ENCODE measurements at regions not wholly inside any gene's neighbourhood (a gene's known extent, or its start where the extent isn't known, plus 50 kb on each side); places are given as distances from the start of the nearest gene placed in this dataset.

DNA sequence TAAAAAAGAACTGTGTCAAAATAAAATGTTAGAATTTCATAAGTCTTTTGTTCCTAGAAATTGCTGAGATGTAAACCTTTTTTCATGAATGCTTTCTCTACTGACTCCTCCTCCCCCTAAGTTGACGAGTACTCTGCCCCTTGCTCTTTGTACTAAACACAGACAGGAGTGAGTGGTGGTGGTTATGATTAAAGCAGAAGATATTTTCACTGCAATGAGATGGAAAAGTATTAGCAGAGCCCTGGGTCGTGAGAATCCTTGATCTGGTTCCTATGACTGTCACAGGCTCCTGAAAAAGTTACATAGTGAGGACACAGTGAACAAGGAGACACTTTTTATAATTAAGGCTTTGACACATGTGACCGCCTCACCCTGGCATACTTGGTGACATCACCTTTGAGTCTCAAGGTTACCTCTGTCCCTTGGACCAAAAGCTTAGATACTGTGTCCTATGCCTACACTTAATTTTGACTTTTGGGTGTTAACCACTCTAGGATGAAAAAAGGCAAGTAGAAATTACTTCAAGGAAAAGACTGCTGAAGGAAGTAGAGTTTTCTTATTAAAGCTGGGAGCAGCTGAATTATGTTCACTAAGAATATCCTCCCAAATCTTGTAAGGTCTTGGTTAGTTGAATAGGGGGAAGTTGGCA, 130.4 kb upstream of the LYSMD4 start:
- no peak overlapping the region for H3K4me2 ChIP-seq (ENCODE audit: low read length)
- POLR2A ChIA-PET (ENCODE audit: unreplicated experiment) = no interaction called here
- ATAC-seq = no peak
- H3K79me2 ChIP-seq (ENCODE audit: low read length) = no peaks in the 10 kb centered on the region
- no peak overlapping the region for H3K4me3 ChIP-seq (ENCODE audit: low read length)
- intact Hi-C loops (cut with micrococcal nuclease) = no loop called here
- no peaks in the 10 kb centered on the region for H3K4me1 ChIP-seq (ENCODE audit: insufficient read depth, low read length)
- H3K9me3 ChIP-seq (ENCODE audit: low read length) = no peaks in the 10 kb centered on the region
- H2AFZ ChIP-seq (ENCODE audit: low read length) = no peak overlapping the region
- H3K36me3 ChIP-seq (ENCODE audit: low read depth, low read length) = no peaks in the 10 kb centered on the region
- no peaks in the 10 kb centered on the region for H3F3A ChIP-seq (ENCODE audit: low read length, unreplicated experiment)
- no peaks in the 10 kb centered on the region for H4K20me1 ChIP-seq (ENCODE audit: low read length)
- CTCF ChIA-PET = no interaction called here
- H3K9me2 ChIP-seq (replicated peaks; ENCODE audit: low read length) = no peaks in the 10 kb centered on the region
- no TSS peak for BruUV-seq (replicated peaks)
- H3K9ac ChIP-seq (ENCODE audit: low read length) = no peak overlapping the region
- H3K27me3 ChIP-seq (ENCODE audit: low read length) = peaks cover 54% of the 10 kb centered on the region
- no peak overlapping the region for H3K27ac ChIP-seq (ENCODE audit: low read length)
- DNase-seq = no peak
- TF ChIP-seq EZH2phosphoT487 (IDR thresholded peaks at IDR 0.05; ENCODE audit: borderline replicate concordance, low read length) (no peak), EZH2 (IDR thresholded peaks at IDR 0.05; ENCODE audit: low read length, unreplicated experiment) (no peak)
- TF ChIP-seq, protein P1, sequence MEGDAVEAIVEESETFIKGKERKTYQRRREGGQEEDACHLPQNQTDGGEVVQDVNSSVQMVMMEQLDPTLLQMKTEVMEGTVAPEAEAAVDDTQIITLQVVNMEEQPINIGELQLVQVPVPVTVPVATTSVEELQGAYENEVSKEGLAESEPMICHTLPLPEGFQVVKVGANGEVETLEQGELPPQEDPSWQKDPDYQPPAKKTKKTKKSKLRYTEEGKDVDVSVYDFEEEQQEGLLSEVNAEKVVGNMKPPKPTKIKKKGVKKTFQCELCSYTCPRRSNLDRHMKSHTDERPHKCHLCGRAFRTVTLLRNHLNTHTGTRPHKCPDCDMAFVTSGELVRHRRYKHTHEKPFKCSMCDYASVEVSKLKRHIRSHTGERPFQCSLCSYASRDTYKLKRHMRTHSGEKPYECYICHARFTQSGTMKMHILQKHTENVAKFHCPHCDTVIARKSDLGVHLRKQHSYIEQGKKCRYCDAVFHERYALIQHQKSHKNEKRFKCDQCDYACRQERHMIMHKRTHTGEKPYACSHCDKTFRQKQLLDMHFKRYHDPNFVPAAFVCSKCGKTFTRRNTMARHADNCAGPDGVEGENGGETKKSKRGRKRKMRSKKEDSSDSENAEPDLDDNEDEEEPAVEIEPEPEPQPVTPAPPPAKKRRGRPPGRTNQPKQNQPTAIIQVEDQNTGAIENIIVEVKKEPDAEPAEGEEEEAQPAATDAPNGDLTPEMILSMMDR (conservative IDR thresholded peaks at IDR 0.05; ENCODE audit: low read depth, low read length) = no peak

- H3K4me1 ChIP-seq (ENCODE audit: insufficient read depth, low read length) = no peaks in the 10 kb centered on the region
- H3K79me2 ChIP-seq (ENCODE audit: low read length) = no peaks in the 10 kb centered on the region
- H3K4me3 ChIP-seq (ENCODE audit: low read length) = no peak overlapping the region
- H3K4me2 ChIP-seq (ENCODE audit: low read length) = no peak overlapping the region
- no peak overlapping the region for H2AFZ ChIP-seq (ENCODE audit: low read length)
- no peak overlapping the region for H3K9ac ChIP-seq (ENCODE audit: low read length)
- H3F3A ChIP-seq (ENCODE audit: low read length, unreplicated experiment) = no peaks in the 10 kb centered on the region
- H4K20me1 ChIP-seq (ENCODE audit: low read length) = no peaks in the 10 kb centered on the region
- no peak for ATAC-seq
- intact Hi-C loops (cut with micrococcal nuclease) = no loop called here
- POLR2A ChIA-PET (ENCODE audit: unreplicated experiment) = no interaction called here
- peaks cover 72% of the 10 kb centered on the region for H3K27me3 ChIP-seq (ENCODE audit: low read length)
- no peaks in the 10 kb centered on the region for H3K9me2 ChIP-seq (replicated peaks; ENCODE audit: low read length)
- CTCF ChIA-PET = no interaction called here
- DNase-seq = no peak
- no peaks in the 10 kb centered on the region for H3K9me3 ChIP-seq (ENCODE audit: low read length)
- no peaks in the 10 kb centered on the region for H3K36me3 ChIP-seq (ENCODE audit: low read depth, low read length)
- H3K27ac ChIP-seq (ENCODE audit: low read length) = no peak overlapping the region
- no peak for TF ChIP-seq EZH2 (IDR thresholded peaks at IDR 0.05; ENCODE audit: low read length, unreplicated experiment)
- TF ChIP-seq, protein P1 (conservative IDR thresholded peaks at IDR 0.05; ENCODE audit: low read depth, low read length) = no peak
- no peak for TF ChIP-seq EZH2phosphoT487 (IDR thresholded peaks at IDR 0.05; ENCODE audit: borderline replicate concordance, low read length)
- no TSS peak for BruUV-seq (replicated peaks)
These were observed 124.6 kb upstream of the LYSMD4 start for GRCh38 chr15:99857836-99858235.

DNA sequence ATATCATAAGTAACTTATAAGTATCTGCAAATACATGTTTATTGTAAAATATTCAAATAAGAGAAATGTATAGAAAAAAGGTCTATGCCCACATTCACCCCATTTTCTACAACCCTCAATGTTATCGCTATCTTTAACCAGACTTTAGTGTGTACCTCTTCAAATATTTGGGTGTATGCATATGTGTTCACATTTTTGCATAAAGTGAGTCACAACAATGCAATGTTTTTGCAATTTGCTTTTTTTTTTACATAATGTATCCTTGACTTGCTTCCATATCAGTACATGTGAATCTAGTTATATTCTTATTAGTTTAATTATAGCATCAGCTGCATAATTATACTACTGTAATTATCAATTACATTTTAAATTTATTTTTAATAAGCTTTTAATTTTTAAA, 117.3 kb upstream of the LYSMD4 start:
- TF ChIP-seq EZH2phosphoT487 (IDR thresholded peaks at IDR 0.05; ENCODE audit: borderline replicate concordance, low read length) (no peak), EZH2 (IDR thresholded peaks at IDR 0.05; ENCODE audit: low read length, unreplicated experiment) (no peak)
- TF ChIP-seq, protein P1 (conservative IDR thresholded peaks at IDR 0.05; ENCODE audit: low read depth, low read length) = no peak
- DNase-seq (no peak), ATAC-seq (no peak)
- no peak overlapping the region for H3K4me3 ChIP-seq (ENCODE audit: low read length)
- no peak overlapping the region for H2AFZ ChIP-seq (ENCODE audit: low read length)
- H3K4me1 ChIP-seq (ENCODE audit: insufficient read depth, low read length) = no peaks in the 10 kb centered on the region
- H3K9me3 ChIP-seq (ENCODE audit: low read length) = no peaks in the 10 kb centered on the region
- H3K36me3 ChIP-seq (ENCODE audit: low read depth, low read length) = no peaks in the 10 kb centered on the region
- H3F3A ChIP-seq (ENCODE audit: low read length, unreplicated experiment) = no peaks in the 10 kb centered on the region
- ChIA-PET POLR2A (ENCODE audit: unreplicated experiment) (no interaction called here), CTCF (no interaction called here)
- no TSS peak for BruUV-seq (replicated peaks)
- no peaks in the 10 kb centered on the region for H3K79me2 ChIP-seq (ENCODE audit: low read length)
- H3K27ac ChIP-seq (ENCODE audit: low read length) = no peak overlapping the region
- no peaks in the 10 kb centered on the region for H4K20me1 ChIP-seq (ENCODE audit: low read length)
- no peaks in the 10 kb centered on the region for H3K9me2 ChIP-seq (replicated peaks; ENCODE audit: low read length)
- H3K4me2 ChIP-seq (ENCODE audit: low read length) = no peak overlapping the region
- no peak overlapping the region for H3K9ac ChIP-seq (ENCODE audit: low read length)
- intact Hi-C loops (cut with micrococcal nuclease) = no loop called here
- peaks cover 70% of the 10 kb centered on the region for H3K27me3 ChIP-seq (ENCODE audit: low read length)
